SH-SY5Y (cell line): ENCODE measurements at regions not wholly inside any gene's neighbourhood (a gene's known extent, or its start where the extent isn't known, plus 50 kb on each side); places are given as distances from the start of the nearest gene placed in this dataset.

Source experiments
- GATA2 ChIP-seq: IDR thresholded peaks from 2 replicates; pipeline ENCODE4 v1.6.1; 2011; ENCODE audit warnings: mild to moderate bottlenecking, low read depth, low read length
- GATA3 ChIP-seq: IDR thresholded peaks from 2 replicates; pipeline ENCODE4 v1.6.1; 2011; ENCODE audit warnings: low read depth, mild to moderate bottlenecking, low read length, moderate library complexity

- TF ChIP-seq GATA2 (no peak), GATA3 (no peak)
Observed at GRCh38 chr10:55223352-55223751, 422.3 kb upstream of the PCDH15 start.
